GM19324 (cell line): ENCODE measurements at regions not wholly inside any gene's neighbourhood (a gene's known extent, or its start where the extent isn't known, plus 50 kb on each side); places are given as distances from the start of the nearest gene placed in this dataset.
"Not testable (repeated sequence)": the region's sequence is repeated elsewhere in the genome, so short reads cannot be mapped to it uniquely, and the experiment has no call there.

Experiments used
- ATAC-seq: cut with Tn5 transposase; IDR thresholded peaks from one replicate; pipeline ENCODE4 v1.9.1; 2021; ENCODE audit warnings: mild to moderate bottlenecking, moderate library complexity; ENCODE audit not compliant: unreplicated experiment, low FRiP score

GRCh38 chr13:99686157-99686572, 184.9 kb downstream of the TM9SF2 start:
- ATAC-seq = no peak

DNA sequence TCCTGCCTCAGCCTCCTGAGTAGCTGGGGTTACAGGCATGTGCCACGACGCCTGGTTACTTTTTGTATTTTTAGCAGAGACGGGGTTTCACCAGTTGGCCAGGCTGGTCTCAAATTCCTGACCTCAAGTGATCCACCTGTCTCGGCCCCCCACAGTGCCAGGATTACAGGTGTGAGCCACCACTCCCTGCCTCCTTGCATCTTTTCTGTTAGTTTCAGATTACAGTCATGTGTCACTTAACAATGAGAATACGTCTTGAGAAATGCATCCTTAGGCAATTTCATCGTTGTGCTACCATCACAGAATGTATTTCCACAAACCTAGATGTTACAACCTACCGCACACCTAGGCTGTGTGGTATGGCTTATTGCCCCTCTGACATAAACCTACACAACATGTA, 180.4 kb downstream of the TM9SF2 start:
- ATAC-seq = no peak

- ATAC-seq = no peak
Measured at GRCh38 chr13:99677116-99677951, 176.1 kb downstream of the TM9SF2 start.

DNA sequence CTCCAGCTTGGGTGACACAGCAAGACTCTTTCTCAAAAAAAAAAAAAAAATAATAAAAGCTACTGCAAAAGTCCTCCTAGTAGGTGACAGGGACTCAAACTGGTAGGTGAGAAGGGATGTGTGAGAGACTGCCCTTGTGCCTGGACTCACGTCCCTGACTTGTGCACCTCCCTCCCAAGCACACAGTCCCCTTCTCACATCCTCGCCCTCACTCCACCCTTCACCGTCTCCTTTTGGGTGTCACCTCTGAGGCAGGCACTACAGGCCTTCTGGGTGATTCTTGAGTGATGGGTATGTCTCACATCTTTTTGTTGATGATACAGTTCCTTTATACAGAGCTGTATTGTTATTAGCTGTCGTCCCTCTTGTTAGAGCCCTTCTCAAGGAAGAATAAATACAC, 170.5 kb downstream of the TM9SF2 start:
- no peak for ATAC-seq

DNA sequence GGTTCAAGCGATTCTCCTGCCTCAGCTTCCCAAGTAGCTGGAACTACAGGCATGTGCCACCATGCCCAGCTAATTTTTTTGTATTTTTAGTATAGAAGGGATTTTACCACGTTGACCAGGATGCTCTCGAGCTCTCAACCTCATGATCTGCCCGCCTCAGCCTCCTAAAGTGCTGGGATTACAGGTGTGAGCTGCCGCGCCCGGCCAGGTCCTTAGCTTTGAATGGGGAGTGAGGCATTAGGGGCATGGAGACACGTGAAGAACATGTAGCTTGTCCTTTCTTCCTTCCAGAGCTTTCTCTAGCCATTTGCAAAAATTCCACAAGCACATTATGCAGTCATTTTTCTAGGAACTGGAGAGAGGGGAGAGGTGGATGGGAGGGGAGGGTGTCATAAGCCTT, 167.8 kb downstream of the TM9SF2 start:
- ATAC-seq = not testable (repeated sequence)

- ATAC-seq = no peak
Measured at GRCh38 chr13:99666146-99666805, 165.0 kb downstream of the TM9SF2 start.

DNA sequence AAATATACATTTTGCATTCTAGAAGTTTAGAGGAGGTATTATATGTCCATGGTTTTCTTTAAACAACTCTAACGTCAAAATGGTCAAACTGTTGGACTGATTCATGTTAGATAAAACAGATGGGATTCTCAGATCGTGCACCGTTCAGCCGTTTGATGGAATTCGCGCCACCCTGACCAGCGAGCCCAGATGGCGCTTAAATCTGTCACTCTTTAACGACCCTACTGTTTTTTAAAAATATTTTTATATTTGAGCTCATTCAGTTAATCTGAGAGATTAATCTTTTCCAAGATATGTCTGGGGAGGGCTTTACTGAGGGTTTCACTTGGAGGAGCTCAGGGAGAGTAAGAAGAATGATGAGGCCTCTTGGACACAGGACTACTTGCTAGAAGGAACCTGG, 164.4 kb downstream of the TM9SF2 start:
- ATAC-seq = no peak

DNA sequence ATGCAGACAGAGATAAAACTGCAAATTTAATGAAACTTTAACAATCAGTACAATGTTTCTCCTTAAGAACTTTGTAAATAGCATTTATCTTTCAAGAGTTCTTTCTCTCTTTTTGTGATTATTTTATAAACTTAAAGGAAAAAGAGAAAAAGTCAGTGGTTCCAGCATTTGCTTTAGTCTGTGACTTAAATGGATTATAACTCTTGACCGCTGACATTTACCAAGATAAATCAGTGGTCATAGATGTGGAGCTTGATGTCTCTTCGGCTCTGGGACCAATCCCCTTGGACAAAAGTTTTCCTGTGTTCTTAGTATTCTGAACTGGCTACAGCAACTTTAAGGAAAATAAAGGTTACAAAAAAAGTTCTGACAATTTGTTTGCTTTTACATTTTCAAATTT, 162.6 kb downstream of the TM9SF2 start:
- ATAC-seq = no peak

DNA sequence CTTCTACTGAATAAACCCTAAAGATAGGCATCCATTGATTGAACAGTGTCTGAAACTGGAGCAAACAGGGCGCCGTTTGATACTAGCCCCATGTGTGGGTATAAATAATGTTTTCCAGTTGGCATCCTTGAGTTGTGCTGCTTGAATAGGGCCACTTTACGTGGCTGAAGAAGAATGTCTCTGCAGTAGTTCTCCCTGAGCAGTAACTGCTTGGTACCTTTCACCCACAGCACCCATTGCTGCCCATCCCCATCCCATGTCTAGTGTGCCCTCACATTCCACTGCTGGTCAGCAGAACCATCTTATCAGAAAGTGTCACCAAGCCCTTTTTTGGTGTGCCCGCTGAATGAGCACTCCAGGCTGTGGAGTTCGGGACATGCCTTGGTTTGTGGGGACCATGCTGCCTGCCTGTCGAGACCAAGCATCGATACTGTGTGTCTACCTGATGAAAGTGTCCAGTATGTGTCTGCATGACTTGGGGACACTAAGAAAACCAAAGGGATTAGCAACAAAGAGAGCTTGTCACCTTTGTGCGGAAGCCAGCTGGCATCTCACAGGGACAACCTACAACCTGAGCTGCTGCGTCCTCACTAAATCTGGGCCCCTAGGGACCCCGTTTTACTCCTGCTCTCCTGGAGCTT, 162.0 kb downstream of the TM9SF2 start:
- ATAC-seq = no peak

DNA sequence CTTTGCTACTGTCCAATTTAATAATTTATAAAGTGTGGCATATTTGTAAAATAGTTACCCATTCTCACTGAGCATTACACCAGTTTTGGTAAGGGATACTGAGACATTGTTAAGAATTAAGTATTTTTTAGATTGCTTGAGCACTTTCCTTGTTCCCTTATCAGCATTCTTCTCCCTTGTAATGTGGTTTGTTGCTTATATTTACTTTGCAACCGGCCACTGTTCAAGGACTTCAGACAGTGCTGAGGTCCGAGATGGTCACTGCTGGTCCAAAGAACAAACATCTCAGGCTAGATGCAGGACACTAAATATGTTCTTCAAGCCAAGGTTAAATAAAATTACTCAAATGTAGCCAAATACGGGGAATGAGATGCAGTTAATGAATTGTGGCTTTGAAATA, 161.4 kb downstream of the TM9SF2 start:
- no peak for ATAC-seq

- no peak for ATAC-seq
Measured at GRCh38 chr13:99661791-99662190, 160.5 kb downstream of the TM9SF2 start.

GRCh38 chr13:99659866-99660554, 158.7 kb downstream of the TM9SF2 start:
- ATAC-seq = no peak

GRCh38 chr13:99659226-99659625, 158.0 kb downstream of the TM9SF2 start:
- no peak for ATAC-seq

- no peak for ATAC-seq
Measured at GRCh38 chr13:99658261-99658991, 157.2 kb downstream of the TM9SF2 start.

DNA sequence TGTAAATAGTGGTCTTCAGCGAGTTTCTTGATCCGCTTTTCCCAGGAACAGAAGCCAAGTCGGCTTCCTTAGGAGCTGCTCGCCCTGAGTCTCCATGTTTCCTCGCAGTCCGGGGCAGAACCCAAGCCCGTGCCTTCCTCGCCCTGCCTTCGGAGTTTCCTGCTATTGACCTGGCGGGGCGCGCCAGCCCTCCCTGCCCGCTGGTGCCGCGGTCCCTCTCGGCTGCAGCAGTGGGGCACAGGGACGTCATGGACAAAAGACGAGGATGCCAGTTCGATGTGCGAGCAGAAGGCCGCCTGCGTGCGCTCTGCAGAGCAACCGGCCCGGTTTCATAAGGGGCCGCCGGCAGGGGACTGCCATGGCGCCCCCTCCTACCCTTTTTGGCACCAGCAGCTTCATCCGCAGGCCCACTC, 156.6 kb downstream of the TM9SF2 start:
- no peak for ATAC-seq

- ATAC-seq = no peak
Measured at GRCh38 chr13:99656844-99657381, 155.6 kb downstream of the TM9SF2 start.

DNA sequence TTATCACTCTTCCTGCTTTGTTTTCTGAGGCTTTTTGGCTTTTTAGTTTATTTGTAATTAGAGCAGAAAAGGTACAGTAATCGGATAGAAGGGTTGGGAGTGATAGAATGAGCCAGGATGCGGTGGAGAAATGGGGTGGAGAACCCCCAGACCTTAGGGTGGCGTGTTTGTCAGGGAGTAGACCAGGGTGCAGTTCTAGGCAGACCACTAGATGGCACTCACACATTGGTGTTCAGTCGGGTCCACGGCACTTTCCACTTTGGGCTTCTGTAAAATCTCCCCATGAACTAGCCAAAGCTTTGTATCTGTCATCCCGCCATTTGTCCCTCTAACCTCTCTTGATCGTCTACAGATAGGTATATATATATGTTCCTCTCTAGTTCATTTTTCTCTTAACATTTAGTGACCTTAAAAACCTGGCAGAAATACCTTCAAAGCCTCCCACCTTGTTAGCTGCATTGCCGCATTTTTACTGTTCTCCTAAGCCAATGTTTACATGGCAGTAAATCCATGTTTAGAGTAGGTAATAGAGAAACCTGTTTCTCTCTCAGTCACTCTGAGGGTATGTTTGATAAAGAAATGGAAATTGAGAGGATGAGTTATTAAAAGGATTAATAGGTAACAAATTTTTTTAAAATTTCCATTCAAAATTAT, 154.9 kb downstream of the TM9SF2 start:
- peak; percentile 76 for ATAC-seq

GRCh38 chr13:99655351-99656091, 154.2 kb downstream of the TM9SF2 start:
- no peak for ATAC-seq

DNA sequence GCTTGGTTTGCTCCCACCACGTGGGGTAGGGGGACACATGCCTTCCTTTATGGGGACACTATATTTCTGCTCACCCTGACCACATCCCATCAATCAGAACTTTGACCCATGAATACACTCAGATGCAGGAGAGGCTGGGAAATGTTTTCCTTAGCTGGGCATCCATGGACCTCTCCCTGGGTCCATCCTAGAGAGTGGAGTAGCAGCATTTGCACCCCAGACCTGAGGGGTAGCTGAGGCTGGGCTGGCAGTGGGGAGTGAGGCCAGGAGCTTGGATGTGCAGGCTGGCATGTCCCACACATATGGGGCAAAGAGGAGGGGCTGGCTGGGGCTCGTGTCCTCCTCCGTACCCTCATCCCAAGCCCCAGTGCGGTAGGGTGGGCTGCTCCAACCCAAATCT, 152.8 kb downstream of the TM9SF2 start:
- no peak for ATAC-seq
